ENCODE measurements at regions not wholly inside any gene's neighbourhood (a gene's known extent, or its start where the extent isn't known, plus 50 kb on each side); places are given as distances from the start of the nearest gene placed in this dataset.

DNA sequence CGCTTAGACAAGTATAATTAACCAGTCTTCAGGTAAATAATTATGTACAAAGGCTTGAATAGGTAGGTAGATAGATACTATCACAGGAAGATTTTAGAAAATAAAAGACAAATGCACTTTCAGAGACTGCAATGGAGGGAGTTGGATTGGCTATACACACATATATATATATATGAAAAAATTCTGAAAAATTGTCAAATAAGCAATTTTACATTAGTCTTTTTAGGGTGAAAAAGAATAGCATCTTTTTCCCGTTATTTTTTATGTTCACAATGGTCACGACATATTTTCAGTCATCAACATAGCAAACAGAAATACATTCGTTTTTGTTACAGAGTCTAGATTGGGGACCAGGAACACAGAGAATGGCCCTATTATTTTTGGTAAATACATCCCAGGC, 385.9 kb upstream of the ACTRT1 start:
- TF ChIP-seq POLR2A (IDR thresholded peaks at IDR 0.05) = no peak
- no peak for TF ChIP-seq EP300 (IDR thresholded peaks at IDR 0.05)
- TF ChIP-seq, protein P1, sequence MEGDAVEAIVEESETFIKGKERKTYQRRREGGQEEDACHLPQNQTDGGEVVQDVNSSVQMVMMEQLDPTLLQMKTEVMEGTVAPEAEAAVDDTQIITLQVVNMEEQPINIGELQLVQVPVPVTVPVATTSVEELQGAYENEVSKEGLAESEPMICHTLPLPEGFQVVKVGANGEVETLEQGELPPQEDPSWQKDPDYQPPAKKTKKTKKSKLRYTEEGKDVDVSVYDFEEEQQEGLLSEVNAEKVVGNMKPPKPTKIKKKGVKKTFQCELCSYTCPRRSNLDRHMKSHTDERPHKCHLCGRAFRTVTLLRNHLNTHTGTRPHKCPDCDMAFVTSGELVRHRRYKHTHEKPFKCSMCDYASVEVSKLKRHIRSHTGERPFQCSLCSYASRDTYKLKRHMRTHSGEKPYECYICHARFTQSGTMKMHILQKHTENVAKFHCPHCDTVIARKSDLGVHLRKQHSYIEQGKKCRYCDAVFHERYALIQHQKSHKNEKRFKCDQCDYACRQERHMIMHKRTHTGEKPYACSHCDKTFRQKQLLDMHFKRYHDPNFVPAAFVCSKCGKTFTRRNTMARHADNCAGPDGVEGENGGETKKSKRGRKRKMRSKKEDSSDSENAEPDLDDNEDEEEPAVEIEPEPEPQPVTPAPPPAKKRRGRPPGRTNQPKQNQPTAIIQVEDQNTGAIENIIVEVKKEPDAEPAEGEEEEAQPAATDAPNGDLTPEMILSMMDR (IDR thresholded peaks at IDR 0.05) = no peak

Data from stomach (tissue), 4 donors.